A673 (cell line): ENCODE measurements at regions not wholly inside any gene's neighbourhood (a gene's known extent, or its start where the extent isn't known, plus 50 kb on each side); places are given as distances from the start of the nearest gene placed in this dataset.
"Not testable (repeated sequence)": the region's sequence is repeated elsewhere in the genome, so short reads cannot be mapped to it uniquely, and the experiment has no call there.

Experiments used
- EZH2 ChIP-seq: fragments of 200-600 bp; sonication (generic); IDR thresholded peaks from 2 replicates; pipeline ENCODE4 v1.6.1; 2017; ENCODE audit warnings: borderline replicate concordance, low read depth, mild to moderate bottlenecking, mixed read lengths, antibody characterized with exemption, low read length; ENCODE audit not compliant: poor library complexity, severe bottlenecking
- TF ChIP-seq, protein P1 (sequence below): fragments of 300-800, 200-600 bp; sonication (generic); conservative IDR thresholded peaks from 2 replicates; pipeline ENCODE4 v1.5.1; 2017; ENCODE audit warnings: low read depth, mild to moderate bottlenecking, antibody characterized with exemption, low read length, moderate library complexity, mixed read lengths

DNA sequence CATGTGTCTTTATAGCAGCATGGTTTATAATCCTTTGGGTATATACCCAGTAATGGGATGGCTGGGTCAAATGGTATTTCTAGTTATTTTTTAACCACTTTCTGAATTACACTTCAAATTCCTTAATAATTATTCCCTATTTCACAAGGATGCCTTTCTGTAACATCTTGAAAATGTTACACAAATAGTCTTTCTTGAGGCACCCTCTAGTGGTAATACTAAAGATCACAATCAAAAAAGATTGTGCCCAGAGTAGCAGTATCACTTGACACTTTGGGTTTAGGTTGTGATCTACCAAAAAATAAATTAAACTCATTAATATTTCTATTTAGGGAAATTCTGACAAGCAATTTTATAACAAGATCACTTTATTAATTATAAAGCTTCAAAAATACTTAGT lies 74.0 kb upstream of the TEKT4 start:
- not testable (repeated sequence) for TF ChIP-seq EZH2
- TF ChIP-seq, protein P1, sequence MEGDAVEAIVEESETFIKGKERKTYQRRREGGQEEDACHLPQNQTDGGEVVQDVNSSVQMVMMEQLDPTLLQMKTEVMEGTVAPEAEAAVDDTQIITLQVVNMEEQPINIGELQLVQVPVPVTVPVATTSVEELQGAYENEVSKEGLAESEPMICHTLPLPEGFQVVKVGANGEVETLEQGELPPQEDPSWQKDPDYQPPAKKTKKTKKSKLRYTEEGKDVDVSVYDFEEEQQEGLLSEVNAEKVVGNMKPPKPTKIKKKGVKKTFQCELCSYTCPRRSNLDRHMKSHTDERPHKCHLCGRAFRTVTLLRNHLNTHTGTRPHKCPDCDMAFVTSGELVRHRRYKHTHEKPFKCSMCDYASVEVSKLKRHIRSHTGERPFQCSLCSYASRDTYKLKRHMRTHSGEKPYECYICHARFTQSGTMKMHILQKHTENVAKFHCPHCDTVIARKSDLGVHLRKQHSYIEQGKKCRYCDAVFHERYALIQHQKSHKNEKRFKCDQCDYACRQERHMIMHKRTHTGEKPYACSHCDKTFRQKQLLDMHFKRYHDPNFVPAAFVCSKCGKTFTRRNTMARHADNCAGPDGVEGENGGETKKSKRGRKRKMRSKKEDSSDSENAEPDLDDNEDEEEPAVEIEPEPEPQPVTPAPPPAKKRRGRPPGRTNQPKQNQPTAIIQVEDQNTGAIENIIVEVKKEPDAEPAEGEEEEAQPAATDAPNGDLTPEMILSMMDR, result peak; percentile 47
